IPS DF 6.9 (cell line): ENCODE measurements at regions not wholly inside any gene's neighbourhood (a gene's known extent, or its start where the extent isn't known, plus 50 kb on each side); places are given as distances from the start of the nearest gene placed in this dataset.
A peak's percentile ranks its signal among the peaks of the same experiment; 100 is the strongest.

Source experiments
- DNase-seq: peaks from one replicate; pipeline ENCODE4 v3.0.0-alpha.2; 2013; ENCODE audit warnings: low read depth, low spot score
- H3K27ac ChIP-seq: one replicate; pipeline ENCODE4 v1.5.1; 2013; ENCODE audit warnings: low read length, control low read depth
- H3K27me3 ChIP-seq: 2 replicates; pipeline ENCODE4 v1.6.1; 2013; ENCODE audit warnings: mild to moderate bottlenecking, low read length; ENCODE audit not compliant: control insufficient read depth, insufficient read depth
- H3K36me3 ChIP-seq: 2 replicates; pipeline ENCODE4 v1.6.1; 2013; ENCODE audit warnings: low read length; ENCODE audit not compliant: control insufficient read depth, insufficient read depth
- H3K4me1 ChIP-seq: 2 replicates; pipeline ENCODE4 v1.6.1; 2013; ENCODE audit warnings: low read length; ENCODE audit not compliant: control insufficient read depth, insufficient read depth
- H3K4me3 ChIP-seq: 2 replicates; pipeline ENCODE4 v1.5.1; 2013; ENCODE audit warnings: mild to moderate bottlenecking, low read length
- H3K9me3 ChIP-seq: 2 replicates; pipeline ENCODE4 v1.6.1; 2013; ENCODE audit warnings: low read length, inconsistent platforms; ENCODE audit not compliant: control insufficient read depth, insufficient read depth
- WGBS: extraction: QIAGEN DNeasy Blood & Tissue Kit; methylation state at CpG from one replicate; pipeline ENCODE4 v1.1.7; 2013; ENCODE audit warnings: mixed read lengths, missing lambda C conversion rate; ENCODE audit not compliant: insufficient read length, insufficient coverage; 5-methylcytosine and 5-hydroxymethylcytosine counted together

DNA sequence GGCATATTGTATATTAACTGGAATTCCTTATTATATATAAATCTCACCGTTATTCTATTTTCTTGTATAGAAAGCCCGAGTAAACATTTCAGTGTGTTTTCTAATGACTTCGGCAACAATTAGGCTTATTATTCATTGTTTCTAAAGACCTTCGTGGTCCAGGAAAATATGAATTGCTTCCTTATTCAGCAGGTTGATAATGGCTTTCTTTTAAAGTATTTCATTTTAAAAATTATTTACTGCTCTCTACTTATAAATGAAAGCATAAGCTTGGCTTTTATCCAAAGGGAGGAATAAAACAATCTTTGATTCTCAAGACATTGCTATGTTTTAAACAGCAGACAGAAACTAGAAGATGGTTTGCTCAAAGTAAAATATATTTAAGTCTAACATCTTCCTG, 198.4 kb upstream of the RGS18 start:
- H3K9me3 ChIP-seq: no peaks in the 10 kb centered on the region
- H3K27ac ChIP-seq: no peak overlapping the region
- no peaks in the 10 kb centered on the region for H3K36me3 ChIP-seq
- no peak for DNase-seq
- H3K4me3 ChIP-seq: no peak overlapping the region
- no peaks in the 10 kb centered on the region for H3K27me3 ChIP-seq
- no CpG with 5 or more reads among the region's 4 CpGs for WGBS
- no peaks in the 10 kb centered on the region for H3K4me1 ChIP-seq

DNA sequence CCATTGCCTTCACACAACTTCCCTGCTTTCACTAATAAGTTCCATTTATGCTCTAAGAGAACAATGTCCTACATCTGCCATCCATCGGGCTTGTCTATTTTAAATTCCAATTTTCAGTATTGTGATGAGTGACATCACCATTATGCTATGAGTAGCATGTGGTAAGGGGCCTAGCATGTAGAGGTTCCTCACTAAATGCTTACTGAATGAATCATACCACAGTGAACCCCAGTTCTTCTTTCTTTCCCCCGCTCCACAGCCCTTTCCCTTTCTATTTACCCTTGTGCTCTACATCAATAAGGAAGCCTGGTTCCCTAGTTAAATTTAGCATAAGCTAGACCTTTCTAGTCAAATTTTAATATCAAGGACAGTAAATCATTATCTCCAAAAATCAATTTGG, 195.0 kb upstream of the RGS18 start:
- H3K4me1 ChIP-seq: no peaks in the 10 kb centered on the region
- WGBS: no CpG with 5 or more reads among the region's 2 CpGs
- no peak for DNase-seq
- H3K27me3 ChIP-seq: no peaks in the 10 kb centered on the region
- H3K9me3 ChIP-seq: no peaks in the 10 kb centered on the region
- no peak overlapping the region for H3K4me3 ChIP-seq
- H3K36me3 ChIP-seq: no peaks in the 10 kb centered on the region
- no peak overlapping the region for H3K27ac ChIP-seq

DNA sequence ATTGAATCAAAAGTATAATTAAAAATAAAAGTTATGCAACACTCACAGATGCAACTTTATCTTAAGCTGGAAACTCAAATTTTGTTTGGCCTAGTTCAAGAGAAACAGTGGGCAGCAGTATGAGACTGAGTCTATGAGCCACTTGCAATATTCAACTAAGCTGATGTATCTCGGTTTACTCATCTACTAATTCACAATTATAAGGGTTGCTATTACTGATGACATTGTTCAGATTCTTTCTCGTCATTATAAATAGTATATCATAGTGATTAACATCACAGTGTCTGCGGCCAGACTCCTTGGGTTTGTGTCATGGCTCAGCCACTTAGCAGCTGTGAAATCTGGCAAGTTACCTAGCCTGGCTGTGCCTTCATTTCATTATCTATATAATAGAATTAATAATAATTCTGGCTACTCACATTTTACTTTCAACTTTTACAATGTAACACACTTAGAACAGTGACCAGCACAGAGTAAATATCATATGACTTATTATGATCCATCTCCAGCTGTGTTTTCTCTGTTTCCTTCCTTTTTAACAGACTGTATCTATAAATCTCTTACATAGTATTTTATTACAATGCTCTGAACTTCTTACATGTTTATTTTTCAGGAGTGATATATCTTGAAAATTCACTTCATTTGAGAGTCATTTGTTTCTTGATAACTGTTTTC, 194.3 kb upstream of the RGS18 start:
- no peak overlapping the region for H3K4me3 ChIP-seq

DNA sequence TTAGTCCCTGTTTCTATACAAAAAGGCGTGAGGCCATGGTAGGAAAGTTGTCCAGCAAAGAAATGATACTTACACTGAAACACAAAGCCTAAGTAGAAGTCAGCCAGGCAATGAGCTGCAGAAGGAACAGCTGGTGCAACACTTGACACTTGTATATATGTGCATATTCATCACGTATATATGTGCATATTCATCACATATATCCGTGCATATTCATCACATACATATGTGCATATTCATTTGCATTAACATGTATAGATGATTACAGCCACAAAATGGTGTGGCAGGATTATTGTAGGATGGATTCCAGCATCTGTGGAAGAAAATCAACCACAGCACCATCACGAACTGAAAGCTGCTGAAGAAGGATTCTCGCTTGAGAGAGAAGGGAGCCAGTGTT, 189.0 kb upstream of the RGS18 start:
- H3K36me3 ChIP-seq: no peaks in the 10 kb centered on the region
- DNase-seq: no peak
- H3K4me1 ChIP-seq: no peaks in the 10 kb centered on the region
- H3K9me3 ChIP-seq: no peaks in the 10 kb centered on the region
- no peaks in the 10 kb centered on the region for H3K27me3 ChIP-seq
- H3K4me3 ChIP-seq: no peak overlapping the region
- no CpG with 5 or more reads among the region's 5 CpGs for WGBS
- H3K27ac ChIP-seq: no peak overlapping the region

More for the DNA sequence above, 194.3 kb upstream of the RGS18 start:
- Histone ChIP-seq H3K36me3 (no peaks in the 10 kb centered on the region), H3K9me3 (no peaks in the 10 kb centered on the region), H3K4me1 (no peaks in the 10 kb centered on the region), H3K27ac (no peak overlapping the region), H3K27me3 (no peaks in the 10 kb centered on the region)
- no peak for DNase-seq
- no CpG with 5 or more reads among the region's 3 CpGs for WGBS

DNA sequence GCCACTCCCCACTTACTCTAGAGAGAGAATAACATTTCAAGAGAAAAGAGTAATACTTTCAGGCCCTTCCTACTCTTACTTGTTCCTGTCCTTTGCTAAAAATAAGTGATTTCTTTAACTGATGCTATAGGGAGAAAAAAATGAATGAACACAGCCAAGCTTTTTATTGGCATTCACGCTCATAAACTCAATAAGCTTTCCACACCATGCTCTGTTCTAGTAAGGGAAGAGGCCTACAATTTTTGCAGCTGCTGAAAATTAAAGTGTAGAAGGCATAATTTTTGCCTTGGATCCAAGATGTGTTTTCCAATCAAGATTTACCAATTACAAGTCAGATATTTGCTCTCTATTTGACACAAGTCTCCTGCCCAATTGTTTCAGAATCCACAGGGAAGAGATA, 188.1 kb upstream of the RGS18 start:
- Histone ChIP-seq H3K4me3 (no peak overlapping the region), H3K27ac (no peak overlapping the region), H3K4me1 (no peaks in the 10 kb centered on the region), H3K9me3 (no peaks in the 10 kb centered on the region), H3K36me3 (no peaks in the 10 kb centered on the region), H3K27me3 (no peaks in the 10 kb centered on the region)
- no CpG with 5 or more reads among the region's 1 CpG for WGBS
- no peak for DNase-seq

DNA sequence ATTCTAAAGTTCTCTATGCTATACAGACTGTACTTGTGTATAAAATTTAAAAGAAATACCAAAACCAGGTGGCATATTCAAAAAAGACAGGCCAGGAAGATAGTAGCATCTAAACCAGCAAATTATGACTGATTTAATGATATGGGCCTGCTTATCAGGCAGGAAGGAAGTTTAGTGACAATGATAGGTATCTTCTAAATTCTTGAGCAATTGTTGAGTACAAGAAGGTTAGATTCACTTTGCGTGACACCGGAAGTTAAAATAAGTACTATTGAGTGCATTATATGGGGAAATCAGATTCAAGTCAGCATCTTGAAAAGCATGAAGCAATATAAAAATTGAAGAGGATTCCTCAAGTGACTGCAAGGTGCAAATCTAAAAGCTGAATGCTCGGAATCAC, 186.8 kb upstream of the RGS18 start:
- Histone ChIP-seq H3K27ac (no peak overlapping the region), H3K9me3 (no peaks in the 10 kb centered on the region), H3K27me3 (no peaks in the 10 kb centered on the region), H3K36me3 (no peaks in the 10 kb centered on the region), H3K4me3 (no peak overlapping the region), H3K4me1 (no peaks in the 10 kb centered on the region)
- WGBS: no CpG with 5 or more reads among the region's 3 CpGs
- no peak for DNase-seq

DNA sequence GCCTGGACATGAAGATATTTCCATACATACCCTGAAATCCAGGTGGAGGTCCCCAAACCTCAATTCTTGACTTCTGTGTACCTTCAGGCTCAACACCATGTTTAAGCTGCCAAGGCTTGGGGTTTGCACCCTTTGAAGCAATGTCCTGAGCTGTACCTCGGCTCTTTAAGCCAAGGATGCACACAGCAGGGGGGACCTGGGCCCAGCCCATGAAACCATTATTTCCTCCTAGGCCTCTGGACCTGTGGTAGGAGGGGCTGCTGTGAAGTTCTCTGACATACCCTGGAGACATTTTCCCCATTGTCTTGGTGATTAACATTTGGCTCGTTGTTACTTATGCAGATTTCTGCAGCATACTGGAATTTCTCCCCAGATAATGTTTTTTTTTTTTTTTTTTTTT, 184.3 kb upstream of the RGS18 start:
- Histone ChIP-seq H3K27me3 (no peaks in the 10 kb centered on the region), H3K4me3 (no peak overlapping the region), H3K4me1 (no peaks in the 10 kb centered on the region), H3K36me3 (no peaks in the 10 kb centered on the region), H3K27ac (no peak overlapping the region), H3K9me3 (no peaks in the 10 kb centered on the region)
- no peak for DNase-seq
- WGBS: no CpG with 5 or more reads among the region's 2 CpGs

DNA sequence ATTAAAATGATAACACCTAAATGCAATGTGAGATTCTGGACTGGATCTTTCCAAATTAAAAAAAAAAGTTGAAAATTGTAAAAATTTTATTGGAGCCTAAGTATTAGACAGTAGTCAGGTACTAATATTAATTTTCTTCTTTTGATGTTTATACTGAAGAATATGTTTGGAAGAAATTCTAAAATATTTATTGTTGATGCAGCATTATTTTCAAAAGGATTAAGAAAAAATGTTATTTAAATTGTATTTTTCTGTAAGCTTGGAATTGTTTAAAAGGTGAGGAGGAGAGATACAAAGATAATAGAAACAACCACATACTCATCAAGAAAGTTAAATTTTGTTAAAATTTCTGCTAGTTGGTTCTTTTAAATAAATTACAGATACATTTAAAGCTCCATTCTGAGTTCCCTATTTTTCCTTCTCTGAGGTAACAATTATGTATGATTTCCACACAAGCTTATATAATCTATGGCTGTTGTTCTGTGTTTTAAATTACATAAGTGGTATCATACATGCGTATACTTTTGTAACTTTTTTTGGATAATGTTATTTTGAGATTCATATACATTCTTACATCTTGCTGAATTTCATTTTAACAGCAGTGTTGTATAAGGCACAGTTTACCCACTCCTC, 180.3 kb upstream of the RGS18 start:
- Histone ChIP-seq H3K4me3 (no peak overlapping the region), H3K4me1 (no peaks in the 10 kb centered on the region), H3K9me3 (no peaks in the 10 kb centered on the region), H3K27ac (no peak overlapping the region), H3K36me3 (no peaks in the 10 kb centered on the region), H3K27me3 (no peaks in the 10 kb centered on the region)
- DNase-seq: no peak
- no CpG with 5 or more reads among the region's 1 CpG for WGBS

DNA sequence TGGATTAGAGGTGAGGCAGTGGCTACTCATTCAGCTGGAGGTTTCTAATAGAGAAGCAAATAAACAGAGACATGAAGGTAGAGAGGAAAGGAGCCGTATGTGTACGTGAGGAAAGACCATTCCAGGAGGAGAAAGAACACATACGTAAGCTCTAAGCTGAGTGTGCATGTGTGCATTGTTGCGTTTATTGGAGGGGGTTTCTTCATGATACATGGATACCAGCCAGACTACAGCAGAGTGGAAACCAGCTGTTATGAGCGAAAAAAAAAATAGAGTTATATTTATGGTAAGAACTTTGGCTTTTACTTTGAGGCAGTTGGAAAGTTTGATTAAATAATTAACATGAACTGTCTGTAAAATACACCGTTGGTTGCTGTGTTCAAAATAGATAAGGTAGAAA, 173.4 kb upstream of the RGS18 start:
- WGBS: 100% methylated on average over 2 of the region's 6 CpGs
- H3K4me1 ChIP-seq: no peaks in the 10 kb centered on the region
- no peaks in the 10 kb centered on the region for H3K27me3 ChIP-seq
- no peaks in the 10 kb centered on the region for H3K9me3 ChIP-seq
- H3K27ac ChIP-seq: no peak overlapping the region
- no peak overlapping the region for H3K4me3 ChIP-seq
- no peak for DNase-seq
- H3K36me3 ChIP-seq: no peaks in the 10 kb centered on the region

DNA sequence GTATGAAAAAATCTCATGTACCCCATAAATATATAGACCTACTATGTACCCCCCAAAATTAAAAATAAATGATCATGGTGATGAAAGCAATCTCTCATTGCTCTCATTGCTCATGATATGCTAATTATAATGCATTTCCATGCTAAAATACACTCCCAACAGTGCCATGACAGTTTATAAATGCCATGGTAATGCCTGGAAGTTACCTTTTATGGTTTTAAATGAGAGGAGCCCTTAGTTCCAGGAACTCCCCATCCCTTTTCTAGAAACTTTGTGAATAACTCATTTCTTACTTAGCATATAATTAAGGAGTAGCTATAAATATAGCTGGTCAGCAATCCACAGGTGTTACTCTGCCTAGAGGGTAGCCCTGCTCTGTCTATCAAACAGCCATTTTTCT, 166.1 kb upstream of the RGS18 start:
- Histone ChIP-seq H3K9me3 (no peaks in the 10 kb centered on the region), H3K27me3 (no peaks in the 10 kb centered on the region), H3K4me3 (no peak overlapping the region), H3K27ac (no peak overlapping the region), H3K36me3 (no peaks in the 10 kb centered on the region), H3K4me1 (no peaks in the 10 kb centered on the region)
- no peak for DNase-seq

DNA sequence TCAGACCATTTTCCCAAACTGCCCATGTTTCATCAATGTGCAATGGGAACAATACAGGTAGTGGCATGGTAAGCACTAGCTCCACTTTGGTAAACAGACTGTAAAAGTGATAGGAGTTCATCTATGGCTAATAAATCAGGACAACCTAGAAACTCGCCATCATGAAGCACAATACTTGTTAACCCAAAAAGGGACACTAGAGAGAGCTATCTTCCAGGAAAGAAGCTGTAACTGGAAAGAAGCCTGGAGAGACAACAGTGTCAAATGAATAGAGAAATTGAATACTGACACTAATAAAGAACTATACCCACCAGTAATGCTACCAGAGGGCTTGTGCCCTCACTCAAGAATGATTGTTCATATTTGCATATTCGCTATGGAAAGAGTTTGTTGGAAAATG, 164.7 kb upstream of the RGS18 start:
- H3K36me3 ChIP-seq: no peaks in the 10 kb centered on the region
- no peaks in the 10 kb centered on the region for H3K27me3 ChIP-seq
- no peak overlapping the region for H3K27ac ChIP-seq
- DNase-seq: peak; percentile 11
- no peaks in the 10 kb centered on the region for H3K9me3 ChIP-seq
- no CpG with 5 or more reads among the region's 2 CpGs for WGBS
- H3K4me1 ChIP-seq: no peaks in the 10 kb centered on the region
- H3K4me3 ChIP-seq: no peak overlapping the region
